Fibroblast of villous mesenchyme (primary cell): ENCODE measurements at regions not wholly inside any gene's neighbourhood (a gene's known extent, or its start where the extent isn't known, plus 50 kb on each side); places are given as distances from the start of the nearest gene placed in this dataset.

ENCODE experiments used
- DNase-seq: peaks from one replicate; pipeline ENCODE4 v3.0.0-alpha.2; 2010; ENCODE audit warnings: low read depth
- H3K4me3 ChIP-seq: 2 replicates; pipeline ENCODE4 v1.5.1; 2011; ENCODE audit warnings: low read depth, mild to moderate bottlenecking, low read length
- TF ChIP-seq, protein P1 (sequence below): IDR thresholded peaks from 2 replicates; pipeline ENCODE4 v1.5.1; 2012; ENCODE audit warnings: low read depth, mild to moderate bottlenecking, low read length; ENCODE audit not compliant: insufficient read depth

- no peak overlapping the region for H3K4me3 ChIP-seq
- peak; percentile 10 for DNase-seq
- TF ChIP-seq, protein P1, sequence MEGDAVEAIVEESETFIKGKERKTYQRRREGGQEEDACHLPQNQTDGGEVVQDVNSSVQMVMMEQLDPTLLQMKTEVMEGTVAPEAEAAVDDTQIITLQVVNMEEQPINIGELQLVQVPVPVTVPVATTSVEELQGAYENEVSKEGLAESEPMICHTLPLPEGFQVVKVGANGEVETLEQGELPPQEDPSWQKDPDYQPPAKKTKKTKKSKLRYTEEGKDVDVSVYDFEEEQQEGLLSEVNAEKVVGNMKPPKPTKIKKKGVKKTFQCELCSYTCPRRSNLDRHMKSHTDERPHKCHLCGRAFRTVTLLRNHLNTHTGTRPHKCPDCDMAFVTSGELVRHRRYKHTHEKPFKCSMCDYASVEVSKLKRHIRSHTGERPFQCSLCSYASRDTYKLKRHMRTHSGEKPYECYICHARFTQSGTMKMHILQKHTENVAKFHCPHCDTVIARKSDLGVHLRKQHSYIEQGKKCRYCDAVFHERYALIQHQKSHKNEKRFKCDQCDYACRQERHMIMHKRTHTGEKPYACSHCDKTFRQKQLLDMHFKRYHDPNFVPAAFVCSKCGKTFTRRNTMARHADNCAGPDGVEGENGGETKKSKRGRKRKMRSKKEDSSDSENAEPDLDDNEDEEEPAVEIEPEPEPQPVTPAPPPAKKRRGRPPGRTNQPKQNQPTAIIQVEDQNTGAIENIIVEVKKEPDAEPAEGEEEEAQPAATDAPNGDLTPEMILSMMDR: no peak
Measured at GRCh38 chr3:82082796-82083195, 321.4 kb upstream of the GBE1 start.

DNA sequence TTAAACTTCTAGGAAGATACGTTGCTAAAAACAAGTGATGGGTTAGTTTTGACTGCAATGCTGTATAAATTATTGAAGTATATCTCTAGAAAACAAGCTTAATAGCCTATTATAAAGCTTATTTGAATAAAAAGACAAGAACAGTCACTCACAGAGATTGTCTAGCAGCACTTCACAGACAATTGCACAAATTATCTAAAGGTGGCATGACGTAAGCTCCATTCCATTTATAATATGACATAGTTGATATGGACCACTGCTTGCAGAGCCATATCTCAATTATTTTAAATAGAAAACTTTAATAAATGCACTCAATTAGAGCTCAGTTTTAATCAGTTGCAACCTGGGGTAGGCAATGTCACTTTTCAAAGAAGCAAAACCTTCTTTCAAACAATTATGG lies 319.9 kb upstream of the GBE1 start:
- TF ChIP-seq, protein P1: no peak
- DNase-seq: no peak
- no peak overlapping the region for H3K4me3 ChIP-seq

DNA sequence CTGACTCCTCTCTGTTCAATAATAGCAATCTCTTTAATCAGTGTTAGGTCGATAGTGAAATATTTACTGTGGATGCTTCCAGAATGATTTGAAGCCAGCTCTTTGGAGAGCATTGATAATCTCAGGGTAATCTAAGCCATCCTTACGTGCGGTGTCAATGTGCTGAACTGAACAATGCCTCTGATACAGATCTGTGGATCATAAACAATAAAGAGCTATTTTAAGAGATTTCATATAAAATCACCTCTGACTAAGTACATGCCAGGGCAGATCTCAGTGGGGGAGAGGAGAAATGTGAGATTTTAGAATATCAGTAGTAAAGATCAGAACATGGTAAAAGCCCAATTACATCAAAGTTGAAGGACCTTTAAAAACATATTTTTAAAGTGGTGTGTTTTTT lies 319.3 kb upstream of the GBE1 start:
- DNase-seq: no peak
- no peak overlapping the region for H3K4me3 ChIP-seq
- TF ChIP-seq, protein P1: no peak

DNA sequence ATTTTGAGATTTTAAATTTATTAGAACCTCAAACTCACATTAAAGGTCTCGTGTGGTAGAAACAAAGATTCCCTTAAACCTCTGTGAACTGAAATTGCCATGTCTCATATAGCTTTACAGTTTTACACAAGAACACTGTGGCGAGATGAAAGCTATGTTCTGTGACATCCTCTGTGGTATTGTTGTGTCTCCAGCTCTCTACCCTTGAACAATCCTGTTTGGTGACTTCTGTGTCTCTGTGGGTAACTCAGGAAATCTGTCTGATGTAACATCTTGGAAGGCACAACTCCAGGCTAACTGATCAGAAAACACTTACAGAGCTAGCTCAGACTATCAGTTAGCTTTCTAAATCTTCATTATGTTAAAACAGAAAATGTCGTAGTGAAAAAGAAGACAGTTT lies 318.8 kb upstream of the GBE1 start:
- H3K4me3 ChIP-seq: no peak overlapping the region
- no peak for DNase-seq
- TF ChIP-seq, protein P1: no peak

- H3K4me3 ChIP-seq: no peak overlapping the region
- DNase-seq: no peak
- TF ChIP-seq, protein P1: no peak
Measured at GRCh38 chr3:82079335-82079890, 318.0 kb upstream of the GBE1 start.

DNA sequence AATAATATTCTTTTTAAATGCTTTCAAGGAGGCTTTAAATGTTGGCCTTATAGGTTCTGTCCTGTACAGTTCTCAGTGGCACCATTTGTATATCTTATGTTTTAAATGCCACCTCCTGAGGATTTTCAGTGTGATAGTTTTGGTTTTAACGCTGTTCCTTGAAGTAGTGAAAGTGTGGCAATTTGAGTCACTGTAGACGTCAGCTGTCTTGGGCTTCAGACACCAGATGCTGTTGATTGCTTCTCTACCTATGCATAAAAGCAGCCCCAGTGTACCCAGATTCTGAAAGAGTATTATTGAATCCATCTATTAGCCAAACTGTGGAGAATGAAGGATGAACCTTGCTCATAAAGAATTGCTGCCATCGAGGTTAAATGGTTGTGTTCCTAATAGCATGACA lies 316.8 kb upstream of the GBE1 start:
- TF ChIP-seq, protein P1: no peak
- H3K4me3 ChIP-seq: no peak overlapping the region
- no peak for DNase-seq

GRCh38 chr3:82067420-82067819 lies 306.0 kb upstream of the GBE1 start:
- TF ChIP-seq, protein P1: no peak
- no peak for DNase-seq
- no peak overlapping the region for H3K4me3 ChIP-seq
